Prostate gland (tissue), 2 donors: ENCODE measurements at regions not wholly inside any gene's neighbourhood (a gene's known extent, or its start where the extent isn't known, plus 50 kb on each side); places are given as distances from the start of the nearest gene placed in this dataset.

Experiments
- CTCF ChIP-seq, 4 experiments: fragments of 200-600 bp in 2 of 4; fragments of 450-650 bp in 2 of 4; sonication (generic) in 2 of 4; IDR thresholded peaks; 1 replicate in 3 of 4; 2 replicates in 1 of 4; pipeline ENCODE4 v1.5.1; 2016 to 2019; ENCODE audit warnings: antibody characterized with exemption in 4 of 4, mild to moderate bottlenecking in 2 of 4, moderate library complexity in 2 of 4
- POLR2A ChIP-seq: fragments of 450-650 bp; IDR thresholded peaks from one replicate; pipeline ENCODE4 v1.6.1; 2016; ENCODE audit warnings: antibody characterized with exemption, mild to moderate bottlenecking

GRCh38 chr21:27034796-27035195, 67.9 kb upstream of the ADAMTS5 start:
- no peak for TF ChIP-seq CTCF (IDR thresholded peaks at IDR 0.05)
- TF ChIP-seq POLR2A, result no peak
